ENCODE measurements at regions not wholly inside any gene's neighbourhood (a gene's known extent, or its start where the extent isn't known, plus 50 kb on each side); places are given as distances from the start of the nearest gene placed in this dataset.

- WGBS, 2 donors (ENCODE audit: low coverage in 1 of 2): 78 to 88% methylated on average over 2 to 5 of the region's 5 CpGs
Observed at GRCh38 chr20:5374171-5374570, 57.4 kb upstream of the PROKR2 start.

GRCh38 chr20:5372371-5372770 lies 55.6 kb upstream of the PROKR2 start:
- 83 to 92% methylated on average over 2 to 5 of the region's 5 CpGs for WGBS, 2 donors (ENCODE audit: low coverage in 1 of 2)
- Histone ChIP-seq H3K27ac (no peak overlapping the region), H3K27me3 (no peaks in the 10 kb centered on the region), H3K9me3 (no peaks in the 10 kb centered on the region), H3K4me3 (no peak overlapping the region), H3K36me3 (no peaks in the 10 kb centered on the region), H3K4me1 (no peaks in the 10 kb centered on the region)
- in situ Hi-C loops (cut with MboI; ENCODE audit: low pct_ligation_motif_present in 1 of 4, low pct_unique_long_range_greater_than_20kb in 1 of 4, low sequenced_read_pairs in 3 of 4): loop anchor here in 1 of 4 donors (10.0 kb wide), 1 partner anchor 62 kb away; no protein-coding TSS in a partner anchor
- intact Hi-C loops (cut with DNase I; ENCODE audit: low total_unique reads): no loop called here
- TF ChIP-seq EP300 (IDR thresholded peaks at IDR 0.05; ENCODE audit: low read depth) (no peak), POLR2AphosphoS5 (IDR thresholded peaks at IDR 0.05) (no peak), CTCF (IDR thresholded peaks at IDR 0.05) (no peak), POLR2A (IDR thresholded peaks at IDR 0.05) (no peak)
- no peak for DNase-seq

More at GRCh38 chr20:5374171-5374570, 57.4 kb upstream of the PROKR2 start:
- Histone ChIP-seq H3K4me1 (no peaks in the 10 kb centered on the region), H3K36me3 (no peaks in the 10 kb centered on the region), H3K9me3 (no peaks in the 10 kb centered on the region), H3K27ac (no peak overlapping the region), H3K27me3 (no peaks in the 10 kb centered on the region), H3K4me3 (no peak overlapping the region)
- TF ChIP-seq POLR2AphosphoS5 (IDR thresholded peaks at IDR 0.05): no peak
- TF ChIP-seq EP300 (IDR thresholded peaks at IDR 0.05; ENCODE audit: low read depth): no peak
- TF ChIP-seq CTCF (IDR thresholded peaks at IDR 0.05): no peak
- TF ChIP-seq POLR2A (IDR thresholded peaks at IDR 0.05): no peak
- intact Hi-C loops (cut with DNase I; ENCODE audit: low total_unique reads) (no loop called here), in situ Hi-C loops (cut with MboI; ENCODE audit: low pct_ligation_motif_present in 1 of 4, low pct_unique_long_range_greater_than_20kb in 1 of 4, low sequenced_read_pairs in 3 of 4) (loop anchor here in 1 of 4 donors (10.0 kb wide), 1 partner anchor 61 kb away; no protein-coding TSS in a partner anchor)
- DNase-seq: no peak

- no peak for TF ChIP-seq CTCF (IDR thresholded peaks at IDR 0.05)
- no peak for TF ChIP-seq POLR2AphosphoS5 (IDR thresholded peaks at IDR 0.05)
- TF ChIP-seq EP300 (IDR thresholded peaks at IDR 0.05; ENCODE audit: low read depth): no peak
- no peak for TF ChIP-seq POLR2A (IDR thresholded peaks at IDR 0.05)
- no peaks in the 10 kb centered on the region for H3K9me3 ChIP-seq
- 8 to 20% methylated on average over 2 of the region's 2 CpGs for WGBS, 2 donors (ENCODE audit: low coverage in 1 of 2)
Observed at GRCh38 chr20:5369629-5370028, 52.9 kb upstream of the PROKR2 start.

More at GRCh38 chr20:5369629-5370028, 52.9 kb upstream of the PROKR2 start:
- Histone ChIP-seq H3K27ac (no peak overlapping the region), H3K4me1 (no peaks in the 10 kb centered on the region), H3K36me3 (no peaks in the 10 kb centered on the region), H3K4me3 (no peak overlapping the region), H3K27me3 (no peaks in the 10 kb centered on the region)
- intact Hi-C loops (cut with DNase I; ENCODE audit: low total_unique reads) (no loop called here), in situ Hi-C loops (cut with MboI; ENCODE audit: low pct_ligation_motif_present in 1 of 4, low pct_unique_long_range_greater_than_20kb in 1 of 4, low sequenced_read_pairs in 3 of 4) (loop anchor here in 1 of 4 donors (10.0 kb wide), 1 partner anchor 65 kb away; no protein-coding TSS in a partner anchor)
- no peak for DNase-seq

Data from transverse colon (tissue), 4 donors.